ENCODE measurements at regions not wholly inside any gene's neighbourhood (a gene's known extent, or its start where the extent isn't known, plus 50 kb on each side); places are given as distances from the start of the nearest gene placed in this dataset.

DNA sequence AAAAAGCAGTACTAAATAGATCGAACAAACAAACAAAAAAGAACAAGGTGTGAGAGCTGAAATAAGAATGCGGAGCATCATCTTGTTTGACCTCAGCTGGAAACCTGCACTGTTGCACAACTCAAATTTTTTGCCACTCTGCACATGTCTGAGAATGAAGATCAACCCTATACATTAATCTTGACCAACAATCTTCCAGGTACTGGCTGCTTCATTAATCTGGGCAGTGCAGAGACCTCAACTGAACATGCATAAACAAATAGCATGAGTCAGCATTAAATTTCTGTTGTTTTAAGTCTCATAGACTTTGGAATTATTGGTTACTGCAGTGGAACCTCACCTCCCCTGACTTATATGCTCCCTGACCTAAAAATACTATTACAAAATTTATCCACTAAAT is 114.6 kb upstream of the FTMT start:
- no peak for DNase-seq (ENCODE audit: low spot score)

GRCh38 chr5:121741156-121741555 is 110.5 kb upstream of the FTMT start:
- no peak for TF ChIP-seq CTCF (IDR thresholded peaks at IDR 0.05; ENCODE audit: extremely low read depth, missing control alignments)
- no peak for DNase-seq (ENCODE audit: low spot score)

More for the DNA sequence above, 114.6 kb upstream of the FTMT start:
- TF ChIP-seq CTCF (IDR thresholded peaks at IDR 0.05; ENCODE audit: extremely low read depth, missing control alignments), result no peak

GRCh38 chr5:121744577-121744976 is 107.1 kb upstream of the FTMT start:
- no peak for DNase-seq (ENCODE audit: low spot score)
- no peak for TF ChIP-seq CTCF (IDR thresholded peaks at IDR 0.05; ENCODE audit: extremely low read depth, missing control alignments)

DNA sequence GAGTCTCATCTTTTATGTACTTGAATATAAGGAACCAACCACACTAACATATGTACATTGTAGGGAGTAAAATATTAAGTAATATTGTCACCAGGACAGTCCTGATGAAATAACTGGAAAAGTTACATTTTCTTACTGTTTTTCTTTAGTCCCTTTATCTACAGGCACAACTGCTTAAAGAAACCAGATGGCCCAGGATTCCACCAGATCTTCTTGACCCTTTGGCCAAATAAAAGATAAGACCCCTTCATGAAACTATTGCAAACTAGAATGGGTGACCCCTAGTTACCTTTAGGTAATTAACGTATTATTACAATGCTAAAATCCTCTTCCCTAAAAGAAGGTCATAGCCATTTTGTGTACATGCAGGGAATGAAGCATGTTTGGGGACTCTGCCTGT is 106.3 kb upstream of the FTMT start:
- DNase-seq (ENCODE audit: low spot score), result no peak
- no peak for TF ChIP-seq CTCF (IDR thresholded peaks at IDR 0.05; ENCODE audit: extremely low read depth, missing control alignments)

DNA sequence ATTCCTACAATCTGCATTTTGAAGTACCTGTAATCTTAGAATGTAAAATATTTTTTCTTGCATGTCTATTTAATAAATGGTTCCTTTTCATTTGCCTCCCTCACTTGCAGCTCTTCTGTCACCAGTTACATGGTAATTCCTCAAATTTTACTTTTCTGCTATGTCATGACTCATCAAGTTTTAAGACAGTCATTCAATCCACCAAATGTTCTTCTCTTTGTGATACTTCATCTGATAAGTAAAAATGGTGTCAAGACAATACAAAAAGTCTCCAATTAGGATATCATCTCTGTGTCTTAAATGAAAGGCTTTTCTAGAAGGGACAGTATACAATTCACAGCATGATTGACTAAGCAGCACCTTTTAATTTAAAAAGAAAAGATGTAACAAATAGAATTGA is 104.9 kb upstream of the FTMT start:
- TF ChIP-seq CTCF (IDR thresholded peaks at IDR 0.05; ENCODE audit: extremely low read depth, missing control alignments), result no peak

GRCh38 chr5:121748686-121749085 is 103.0 kb upstream of the FTMT start:
- DNase-seq (ENCODE audit: low spot score), result no peak
- TF ChIP-seq CTCF (IDR thresholded peaks at IDR 0.05; ENCODE audit: extremely low read depth, missing control alignments), result no peak

More for the DNA sequence above, 104.9 kb upstream of the FTMT start:
- no peak for DNase-seq (ENCODE audit: low spot score)

DNA sequence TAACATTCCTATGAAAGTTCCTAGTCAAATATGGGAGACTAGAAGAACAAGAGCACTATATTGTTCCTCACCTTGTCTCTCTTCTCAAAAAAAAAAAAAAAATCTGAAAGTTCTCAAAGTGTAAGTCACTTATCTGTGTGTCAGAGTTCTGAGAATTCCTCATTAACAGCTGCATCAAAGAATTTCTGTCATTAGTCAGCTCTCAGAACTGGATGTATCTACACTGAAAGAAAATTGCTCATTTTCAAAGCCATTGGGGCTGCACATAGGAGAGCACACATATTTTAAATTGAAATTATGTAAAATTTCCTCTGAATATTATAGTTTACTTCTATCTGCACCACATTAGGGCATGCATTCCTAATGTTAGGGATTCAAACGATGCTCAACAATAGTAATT is 99.5 kb upstream of the FTMT start:
- no peak for DNase-seq (ENCODE audit: low spot score)
- no peak for TF ChIP-seq CTCF (IDR thresholded peaks at IDR 0.05; ENCODE audit: extremely low read depth, missing control alignments)

Data from GM20000 (cell line).